ENCODE measurements at regions not wholly inside any gene's neighbourhood (a gene's known extent, or its start where the extent isn't known, plus 50 kb on each side); places are given as distances from the start of the nearest gene placed in this dataset.

- TF ChIP-seq, protein P1, sequence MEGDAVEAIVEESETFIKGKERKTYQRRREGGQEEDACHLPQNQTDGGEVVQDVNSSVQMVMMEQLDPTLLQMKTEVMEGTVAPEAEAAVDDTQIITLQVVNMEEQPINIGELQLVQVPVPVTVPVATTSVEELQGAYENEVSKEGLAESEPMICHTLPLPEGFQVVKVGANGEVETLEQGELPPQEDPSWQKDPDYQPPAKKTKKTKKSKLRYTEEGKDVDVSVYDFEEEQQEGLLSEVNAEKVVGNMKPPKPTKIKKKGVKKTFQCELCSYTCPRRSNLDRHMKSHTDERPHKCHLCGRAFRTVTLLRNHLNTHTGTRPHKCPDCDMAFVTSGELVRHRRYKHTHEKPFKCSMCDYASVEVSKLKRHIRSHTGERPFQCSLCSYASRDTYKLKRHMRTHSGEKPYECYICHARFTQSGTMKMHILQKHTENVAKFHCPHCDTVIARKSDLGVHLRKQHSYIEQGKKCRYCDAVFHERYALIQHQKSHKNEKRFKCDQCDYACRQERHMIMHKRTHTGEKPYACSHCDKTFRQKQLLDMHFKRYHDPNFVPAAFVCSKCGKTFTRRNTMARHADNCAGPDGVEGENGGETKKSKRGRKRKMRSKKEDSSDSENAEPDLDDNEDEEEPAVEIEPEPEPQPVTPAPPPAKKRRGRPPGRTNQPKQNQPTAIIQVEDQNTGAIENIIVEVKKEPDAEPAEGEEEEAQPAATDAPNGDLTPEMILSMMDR (IDR thresholded peaks at IDR 0.05), result no peak
- no peak for TF ChIP-seq EP300 (IDR thresholded peaks at IDR 0.05; ENCODE audit: low read depth)
- TF ChIP-seq POLR2A (IDR thresholded peaks at IDR 0.05), result no peak
- TF ChIP-seq POLR2AphosphoS5 (IDR thresholded peaks at IDR 0.05), result no peak
These were observed 90.0 kb upstream of the LARGE1 start for GRCh38 chr22:34010259-34010658.
